ENCODE measurements at regions not wholly inside any gene's neighbourhood (a gene's known extent, or its start where the extent isn't known, plus 50 kb on each side); places are given as distances from the start of the nearest gene placed in this dataset.

- H3K9ac ChIP-seq (ENCODE audit: low read depth, low read length, poor library complexity), result no peak overlapping the region
- no peak overlapping the region for H3K27ac ChIP-seq (replicated peaks; ENCODE audit: low read length)
- DNase-seq (ENCODE audit: low spot score), result no peak
- H3K4me1 ChIP-seq (ENCODE audit: control insufficient read depth in 2 of 2, insufficient read depth in 1 of 2, low read depth in 1 of 2, low read length in 2 of 2), result no peaks in the 10 kb centered on the region
- H2BK12ac ChIP-seq (ENCODE audit: low read length), result no peak overlapping the region
- no peak overlapping the region for H3K14ac ChIP-seq (ENCODE audit: low read length)
- no peak overlapping the region for H2BK5ac ChIP-seq (ENCODE audit: low read length)
- H4K8ac ChIP-seq (ENCODE audit: low read depth, low read length), result no peak overlapping the region
- H3K9me3 ChIP-seq (replicated peaks in 1 of 2; ENCODE audit: control insufficient read depth in 2 of 2, insufficient read depth in 1 of 2, low read depth in 1 of 2, low read length in 2 of 2), result no peaks in the 10 kb centered on the region
- H3K18ac ChIP-seq (ENCODE audit: low read length), result no peak overlapping the region
- H3K4ac ChIP-seq (ENCODE audit: low read length), result no peak overlapping the region
- H2BK15ac ChIP-seq (ENCODE audit: low read length), result no peak overlapping the region
- no peaks in the 10 kb centered on the region for H3K79me1 ChIP-seq (ENCODE audit: low read depth, low read length)
- H2AK5ac ChIP-seq (ENCODE audit: low read depth, low read length), result no peak overlapping the region
- H2BK120ac ChIP-seq (ENCODE audit: low read depth, low read length), result no peak overlapping the region
- H3K4me3 ChIP-seq (ENCODE audit: low read length in 2 of 2), result no peak overlapping the region
- no peak overlapping the region for H3K4me2 ChIP-seq (ENCODE audit: insufficient read depth, low read length, poor library complexity, severe bottlenecking)
- H2AFZ ChIP-seq (ENCODE audit: low read length), result no peak overlapping the region
- H3K23ac ChIP-seq (ENCODE audit: low read depth, low read length, poor library complexity), result no peak overlapping the region
- H4K91ac ChIP-seq (ENCODE audit: low read depth, low read length, poor library complexity), result no peak overlapping the region
- H3K36me3 ChIP-seq (replicated peaks in 1 of 2; ENCODE audit: control insufficient read depth in 2 of 2, insufficient read depth in 2 of 2, low read length in 2 of 2), result no peaks in the 10 kb centered on the region
- H3K27me3 ChIP-seq (ENCODE audit: control insufficient read depth in 3 of 3, insufficient read depth in 3 of 3, low read depth in 1 of 3, low read length in 3 of 3), result peaks cover 0 to 2% (median 0%) of the 10 kb centered on the region in 3 experiments
Measured at GRCh38 chr16:51988977-51989376, 558.0 kb downstream of the TOX3 start.

GRCh38 chr16:51987519-51987918 is 559.4 kb downstream of the TOX3 start:
- Histone ChIP-seq H3K79me1 (ENCODE audit: low read depth, low read length) (no peaks in the 10 kb centered on the region), H2AFZ (ENCODE audit: low read length) (no peak overlapping the region), H3K4ac (ENCODE audit: low read length) (no peak overlapping the region), H2BK15ac (ENCODE audit: low read length) (no peak overlapping the region), H3K9ac (ENCODE audit: low read depth, low read length, poor library complexity) (no peak overlapping the region), H3K27ac (replicated peaks; ENCODE audit: low read length) (no peak overlapping the region), H3K4me2 (ENCODE audit: insufficient read depth, low read length, poor library complexity, severe bottlenecking) (no peak overlapping the region), H2AK5ac (ENCODE audit: low read depth, low read length) (no peak overlapping the region), H4K91ac (ENCODE audit: low read depth, low read length, poor library complexity) (no peak overlapping the region), H2BK12ac (ENCODE audit: low read length) (no peak overlapping the region), H3K14ac (ENCODE audit: low read length) (no peak overlapping the region), H4K8ac (ENCODE audit: low read depth, low read length) (no peak overlapping the region), H2BK120ac (ENCODE audit: low read depth, low read length) (no peak overlapping the region), H3K18ac (ENCODE audit: low read length) (no peak overlapping the region), H3K4me3 (ENCODE audit: low read length in 2 of 2) (no peak overlapping the region), H2BK5ac (ENCODE audit: low read length) (no peak overlapping the region), H3K36me3 (replicated peaks in 1 of 2; ENCODE audit: control insufficient read depth in 2 of 2, insufficient read depth in 2 of 2, low read length in 2 of 2) (no peaks in the 10 kb centered on the region), H3K9me3 (replicated peaks in 1 of 2; ENCODE audit: control insufficient read depth in 2 of 2, insufficient read depth in 1 of 2, low read depth in 1 of 2, low read length in 2 of 2) (no peaks in the 10 kb centered on the region), H3K4me1 (ENCODE audit: control insufficient read depth in 2 of 2, insufficient read depth in 1 of 2, low read depth in 1 of 2, low read length in 2 of 2) (no peaks in the 10 kb centered on the region), H3K23ac (ENCODE audit: low read depth, low read length, poor library complexity) (no peak overlapping the region), H3K27me3 (ENCODE audit: control insufficient read depth in 3 of 3, insufficient read depth in 3 of 3, low read depth in 1 of 3, low read length in 3 of 3) (peaks cover 0 to 2% (median 0%) of the 10 kb centered on the region in 3 experiments)
- no CpG with 5 or more reads among the region's 1 CpG for WGBS, 2 donors (ENCODE audit: extremely low coverage in 2 of 2, insufficient read length in 2 of 2, insufficient replicate concordance in 1 of 2)
- no peak for DNase-seq (ENCODE audit: low spot score)

- no peak overlapping the region for H2BK12ac ChIP-seq (ENCODE audit: low read length)
- no peak overlapping the region for H3K4me2 ChIP-seq (ENCODE audit: insufficient read depth, low read length, poor library complexity, severe bottlenecking)
- no peak overlapping the region for H3K9ac ChIP-seq (ENCODE audit: low read depth, low read length, poor library complexity)
- H2AK5ac ChIP-seq (ENCODE audit: low read depth, low read length), result no peak overlapping the region
- no peak overlapping the region for H4K8ac ChIP-seq (ENCODE audit: low read depth, low read length)
- DNase-seq (ENCODE audit: low spot score), result no peak
- peaks cover 0 to 2% (median 0%) of the 10 kb centered on the region in 3 experiments for H3K27me3 ChIP-seq (ENCODE audit: control insufficient read depth in 3 of 3, insufficient read depth in 3 of 3, low read depth in 1 of 3, low read length in 3 of 3)
- no peak overlapping the region for H2BK120ac ChIP-seq (ENCODE audit: low read depth, low read length)
- H3K36me3 ChIP-seq (replicated peaks in 1 of 2; ENCODE audit: control insufficient read depth in 2 of 2, insufficient read depth in 2 of 2, low read length in 2 of 2), result no peaks in the 10 kb centered on the region
- no peak overlapping the region for H3K4ac ChIP-seq (ENCODE audit: low read length)
- H4K91ac ChIP-seq (ENCODE audit: low read depth, low read length, poor library complexity), result no peak overlapping the region
- no peaks in the 10 kb centered on the region for H3K79me1 ChIP-seq (ENCODE audit: low read depth, low read length)
- no peaks in the 10 kb centered on the region for H3K4me1 ChIP-seq (ENCODE audit: control insufficient read depth in 2 of 2, insufficient read depth in 1 of 2, low read depth in 1 of 2, low read length in 2 of 2)
- H3K9me3 ChIP-seq (replicated peaks in 1 of 2; ENCODE audit: control insufficient read depth in 2 of 2, insufficient read depth in 1 of 2, low read depth in 1 of 2, low read length in 2 of 2), result no peaks in the 10 kb centered on the region
- H3K23ac ChIP-seq (ENCODE audit: low read depth, low read length, poor library complexity), result no peak overlapping the region
- no peak overlapping the region for H3K18ac ChIP-seq (ENCODE audit: low read length)
- no peak overlapping the region for H3K27ac ChIP-seq (replicated peaks; ENCODE audit: low read length)
- no peak overlapping the region for H3K14ac ChIP-seq (ENCODE audit: low read length)
- H2AFZ ChIP-seq (ENCODE audit: low read length), result no peak overlapping the region
- H2BK5ac ChIP-seq (ENCODE audit: low read length), result no peak overlapping the region
- H2BK15ac ChIP-seq (ENCODE audit: low read length), result no peak overlapping the region
- H3K4me3 ChIP-seq (ENCODE audit: low read length in 2 of 2), result no peak overlapping the region
- WGBS, 2 donors (ENCODE audit: extremely low coverage in 2 of 2, insufficient read length in 2 of 2, insufficient replicate concordance in 1 of 2), result no CpG with 5 or more reads among the region's 2 CpGs
Measured at GRCh38 chr16:51986717-51987116, 560.2 kb downstream of the TOX3 start.

- H3K4me1 ChIP-seq (ENCODE audit: control insufficient read depth in 2 of 2, insufficient read depth in 1 of 2, low read depth in 1 of 2, low read length in 2 of 2), result no peaks in the 10 kb centered on the region
Measured at GRCh38 chr16:51986301-51986700, 560.6 kb downstream of the TOX3 start.

More at GRCh38 chr16:51986301-51986700, 560.6 kb downstream of the TOX3 start:
- Histone ChIP-seq H3K23ac (ENCODE audit: low read depth, low read length, poor library complexity) (no peak overlapping the region), H3K9ac (ENCODE audit: low read depth, low read length, poor library complexity) (no peak overlapping the region), H2BK12ac (ENCODE audit: low read length) (no peak overlapping the region), H2AK5ac (ENCODE audit: low read depth, low read length) (no peak overlapping the region), H2BK120ac (ENCODE audit: low read depth, low read length) (no peak overlapping the region), H3K4me2 (ENCODE audit: insufficient read depth, low read length, poor library complexity, severe bottlenecking) (no peak overlapping the region), H3K18ac (ENCODE audit: low read length) (no peak overlapping the region), H3K27me3 (ENCODE audit: control insufficient read depth in 3 of 3, insufficient read depth in 3 of 3, low read depth in 1 of 3, low read length in 3 of 3) (no peaks in the 10 kb centered on the region), H3K14ac (ENCODE audit: low read length) (no peak overlapping the region), H4K8ac (ENCODE audit: low read depth, low read length) (no peak overlapping the region), H2BK15ac (ENCODE audit: low read length) (no peak overlapping the region), H2AFZ (ENCODE audit: low read length) (no peak overlapping the region), H3K36me3 (replicated peaks in 1 of 2; ENCODE audit: control insufficient read depth in 2 of 2, insufficient read depth in 2 of 2, low read length in 2 of 2) (no peaks in the 10 kb centered on the region), H3K4me3 (ENCODE audit: low read length in 2 of 2) (no peak overlapping the region), H3K79me1 (ENCODE audit: low read depth, low read length) (no peaks in the 10 kb centered on the region), H2BK5ac (ENCODE audit: low read length) (no peak overlapping the region), H3K27ac (replicated peaks; ENCODE audit: low read length) (no peak overlapping the region), H3K9me3 (replicated peaks in 1 of 2; ENCODE audit: control insufficient read depth in 2 of 2, insufficient read depth in 1 of 2, low read depth in 1 of 2, low read length in 2 of 2) (no peaks in the 10 kb centered on the region), H3K4ac (ENCODE audit: low read length) (no peak overlapping the region), H4K91ac (ENCODE audit: low read depth, low read length, poor library complexity) (no peak overlapping the region)
- WGBS, 2 donors (ENCODE audit: extremely low coverage in 2 of 2, insufficient read length in 2 of 2, insufficient replicate concordance in 1 of 2), result no CpG with 5 or more reads among the region's 1 CpG
- DNase-seq (ENCODE audit: low spot score), result no peak

Measured in neuronal stem cell (in vitro differentiated cells).